Prostate gland (tissue), 2 donors: ENCODE measurements at regions not wholly inside any gene's neighbourhood (a gene's known extent, or its start where the extent isn't known, plus 50 kb on each side); places are given as distances from the start of the nearest gene placed in this dataset.
"Not testable (repeated sequence)": the region's sequence is repeated elsewhere in the genome, so short reads cannot be mapped to it uniquely, and the experiment has no call there.

Experiments
- DNase-seq: peaks from one replicate; pipeline ENCODE4 v3.0.0-alpha.2; 2019; ENCODE audit warnings: low spot score
- H3K27ac ChIP-seq, 2 donors: fragments of 200-600 bp; sonication (generic); 2 replicates each; pipeline ENCODE4 v1.5.1; 2017 to 2019
- H3K27me3 ChIP-seq: fragments of 200-600 bp; sonication (generic); replicated peaks from 2 replicates; pipeline ENCODE4 v1.5.1; 2019; ENCODE audit not compliant: insufficient read depth
- H3K36me3 ChIP-seq, 2 donors: fragments of 200-600 bp; sonication (generic); 1 replicate in 1 of 2; 2 replicates in 1 of 2; pipeline versions ENCODE4 v1.5.1 to v1.8.1; 2017 to 2019
- H3K4me1 ChIP-seq: fragments of 200-600 bp; sonication (generic); replicated peaks from 2 replicates; pipeline ENCODE4 v1.5.1; 2019
- H3K4me3 ChIP-seq, 2 donors: fragments of 200-600 bp; sonication (generic); 2 replicates each; pipeline ENCODE4 v1.5.1; 2017 to 2019
- H3K9me3 ChIP-seq: fragments of 200-600 bp; sonication (generic); 2 replicates; pipeline ENCODE4 v1.5.1; 2017
- CTCF ChIP-seq, 4 experiments: fragments of 200-600 bp in 2 of 4; fragments of 450-650 bp in 2 of 4; sonication (generic) in 2 of 4; IDR thresholded peaks; 1 replicate in 3 of 4; 2 replicates in 1 of 4; pipeline ENCODE4 v1.5.1; 2016 to 2019; ENCODE audit warnings: antibody characterized with exemption in 4 of 4, mild to moderate bottlenecking in 2 of 4, moderate library complexity in 2 of 4
- POLR2A ChIP-seq: fragments of 450-650 bp; IDR thresholded peaks from one replicate; pipeline ENCODE4 v1.6.1; 2016; ENCODE audit warnings: antibody characterized with exemption, mild to moderate bottlenecking
- POLR2AphosphoS5 ChIP-seq: sonication (generic); formaldehyde crosslinking; IDR thresholded peaks from one replicate; pipeline ENCODE4 v1.6.1; 2017; ENCODE audit warnings: antibody characterized with exemption
- WGBS: methylation state at CpG from one replicate; pipeline ENCODE4 v1.1.5; 2018; 5-methylcytosine and 5-hydroxymethylcytosine counted together
- intact Hi-C: fragments of 100-400 bp; cut with DNase I; formaldehyde crosslinking; loops from one replicate; pipeline ENCODE4 v1.14.2; 2022

- WGBS: 92% methylated on average over 1 of the region's 1 CpG
- no peak for TF ChIP-seq CTCF (IDR thresholded peaks at IDR 0.05)
- no peak for TF ChIP-seq POLR2AphosphoS5
- TF ChIP-seq POLR2A: no peak
- Histone ChIP-seq H3K4me3 (no peak overlapping the region), H3K27ac (no peak overlapping the region), H3K27me3 (no peaks in the 10 kb centered on the region), H3K36me3 (no peaks in the 10 kb centered on the region), H3K4me1 (no peaks in the 10 kb centered on the region), H3K9me3 (no peaks in the 10 kb centered on the region)
- DNase-seq: no peak
- intact Hi-C loops: no loop called here
Observed at GRCh38 chr2:83899271-83899670, 559.8 kb downstream of the SUCLG1 start.

- TF ChIP-seq POLR2A (no peak), CTCF (IDR thresholded peaks at IDR 0.05) (no peak), POLR2AphosphoS5 (no peak)
- no peaks in the 10 kb centered on the region for H3K4me1 ChIP-seq
- no peak for DNase-seq
- intact Hi-C loops: no loop called here
- no peak overlapping the region for H3K27ac ChIP-seq
- 90% methylated on average over 3 of the region's 3 CpGs for WGBS
- H3K4me3 ChIP-seq: no peak overlapping the region
- H3K9me3 ChIP-seq: no peaks in the 10 kb centered on the region
- H3K36me3 ChIP-seq: no peaks in the 10 kb centered on the region
- H3K27me3 ChIP-seq: no peaks in the 10 kb centered on the region
Observed at GRCh38 chr2:83894976-83895375, 564.1 kb downstream of the SUCLG1 start.

- TF ChIP-seq CTCF (IDR thresholded peaks at IDR 0.05): no peak
- Histone ChIP-seq H3K36me3 (no peaks in the 10 kb centered on the region), H3K4me1 (no peaks in the 10 kb centered on the region), H3K4me3 (no peak overlapping the region), H3K9me3 (no peaks in the 10 kb centered on the region), H3K27ac (no peak overlapping the region), H3K27me3 (no peaks in the 10 kb centered on the region)
- intact Hi-C loops: no loop called here
- no peak for DNase-seq
Observed at GRCh38 chr2:83887757-83888156, 571.3 kb downstream of the SUCLG1 start.

- H3K4me3 ChIP-seq: no peak overlapping the region
- intact Hi-C loops: no loop called here
- 97% methylated on average over 20 of the region's 20 CpGs for WGBS
- no peaks in the 10 kb centered on the region for H3K36me3 ChIP-seq
- no peak overlapping the region for H3K27ac ChIP-seq
- no peaks in the 10 kb centered on the region for H3K27me3 ChIP-seq
- H3K4me1 ChIP-seq: no peaks in the 10 kb centered on the region
- no peaks in the 10 kb centered on the region for H3K9me3 ChIP-seq
- DNase-seq: no peak
- no peak for TF ChIP-seq POLR2A
- no peak for TF ChIP-seq POLR2AphosphoS5
- TF ChIP-seq CTCF (IDR thresholded peaks at IDR 0.05): no peak
Observed at GRCh38 chr2:83879127-83879526, 580.0 kb downstream of the SUCLG1 start.

- H3K27me3 ChIP-seq, H3K9me3 ChIP-seq, H3K4me3 ChIP-seq, H3K36me3 ChIP-seq, H3K27ac ChIP-seq, H3K4me1 ChIP-seq, DNase-seq, intact Hi-C loops: not testable (repeated sequence)
- WGBS: 89% methylated on average over 17 of the region's 17 CpGs
Observed at GRCh38 chr2:83877261-83877660, 581.8 kb downstream of the SUCLG1 start.
